HG02798 (cell line): ENCODE measurements at regions not wholly inside any gene's neighbourhood (a gene's known extent, or its start where the extent isn't known, plus 50 kb on each side); places are given as distances from the start of the nearest gene placed in this dataset.

Source experiments
- ATAC-seq: cut with Tn5 transposase; IDR thresholded peaks from one replicate; pipeline ENCODE4 v1.9.1; 2021; ENCODE audit warnings: mild to moderate bottlenecking; ENCODE audit not compliant: unreplicated experiment, poor library complexity

GRCh38 chr4:80145739-80146138, 51.6 kb upstream of the PRDM8 start:
- no peak for ATAC-seq

DNA sequence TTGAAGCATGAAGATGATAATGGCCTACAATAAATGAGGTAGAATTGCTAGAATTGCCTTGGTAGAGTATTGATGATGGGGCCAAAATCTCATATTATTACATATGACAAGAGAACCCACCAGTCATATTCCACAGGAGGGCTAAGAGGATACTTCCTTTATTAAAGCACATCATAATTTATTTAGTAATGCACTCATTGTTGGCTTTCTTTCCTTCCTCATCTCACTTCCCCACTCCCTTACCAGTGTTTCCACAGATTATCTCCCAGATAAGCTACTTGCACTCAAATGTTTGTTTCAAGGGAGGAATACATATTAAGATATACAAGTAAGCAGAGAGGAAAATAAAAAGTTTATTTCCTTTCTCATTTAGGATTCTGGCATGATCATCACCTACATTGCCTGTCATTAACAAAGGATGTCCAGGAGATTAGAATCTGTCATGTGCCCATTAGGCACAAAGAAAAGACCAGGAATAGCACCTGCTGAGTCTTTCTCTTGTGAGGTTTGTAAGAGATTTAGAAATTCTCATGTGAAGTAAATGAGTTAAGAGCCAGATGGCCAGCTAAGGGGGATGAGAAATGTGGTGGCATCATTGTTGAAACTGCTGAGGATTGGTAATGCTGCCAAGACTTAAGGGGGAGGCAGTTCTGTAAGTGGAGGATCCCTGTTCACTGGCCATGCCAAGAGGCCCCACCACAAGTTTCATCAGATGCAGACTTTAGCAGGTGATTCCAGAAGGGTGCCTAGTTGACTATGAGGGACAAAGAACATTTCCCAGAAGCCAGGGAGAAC, 52.4 kb upstream of the PRDM8 start:
- no peak for ATAC-seq

DNA sequence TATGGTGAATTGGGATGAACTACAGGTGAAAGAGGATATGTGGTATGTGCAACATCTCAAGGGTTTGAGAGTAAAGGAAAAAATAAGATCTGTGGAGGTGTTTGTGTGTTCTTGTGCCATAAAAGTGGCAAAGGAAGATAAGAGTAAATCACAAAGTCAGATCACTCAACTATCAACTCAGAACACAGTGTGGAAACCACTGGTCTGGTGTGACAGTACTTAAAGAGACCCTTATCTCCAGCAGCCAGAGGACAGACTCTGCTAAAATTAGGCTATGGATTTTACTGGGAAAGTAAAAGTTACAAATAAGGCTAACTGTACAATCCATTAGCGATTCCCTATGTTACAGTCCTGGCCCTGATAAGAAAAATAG, 54.0 kb upstream of the PRDM8 start:
- ATAC-seq = no peak

DNA sequence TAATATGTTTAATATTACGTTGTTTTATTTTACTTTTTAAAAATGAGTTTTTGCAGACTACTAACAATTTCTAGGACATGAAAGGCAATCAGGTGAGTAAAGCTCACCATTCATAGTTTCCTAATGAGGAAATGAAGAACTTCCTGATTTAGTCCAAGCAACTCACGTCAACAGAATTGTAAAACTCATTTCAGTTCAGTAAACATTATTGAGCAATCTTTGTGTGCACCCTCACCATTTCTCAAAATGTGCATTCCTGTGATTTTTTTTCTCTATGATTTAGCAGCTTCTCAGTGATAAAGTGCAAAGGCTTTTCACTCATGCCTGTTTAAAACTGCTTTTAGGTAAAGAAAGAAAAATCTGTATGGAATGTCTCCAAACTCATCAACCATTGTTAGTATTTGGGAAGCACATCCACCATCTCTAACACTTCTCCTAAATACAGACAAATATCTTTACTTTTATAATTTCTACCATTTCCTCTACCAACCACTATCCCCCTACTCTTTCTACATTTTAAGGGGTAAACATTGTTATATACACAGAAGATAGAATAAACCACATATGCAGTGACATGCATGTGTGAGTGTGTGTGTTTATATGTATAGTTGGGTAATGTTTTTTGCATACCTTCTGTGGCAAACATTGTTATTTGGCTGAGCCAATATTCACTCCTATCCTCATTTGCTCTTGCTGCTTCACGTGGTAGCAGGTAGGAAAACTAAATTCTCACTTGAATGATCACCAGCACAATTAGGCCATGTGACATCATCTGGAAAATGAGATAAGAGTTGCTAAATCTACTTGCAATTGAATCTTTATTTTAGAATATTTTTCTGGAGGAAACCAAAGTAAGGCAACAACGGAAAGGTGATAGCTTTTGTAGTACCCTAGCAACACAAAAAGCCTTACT, 54.7 kb upstream of the PRDM8 start:
- ATAC-seq = no peak

DNA sequence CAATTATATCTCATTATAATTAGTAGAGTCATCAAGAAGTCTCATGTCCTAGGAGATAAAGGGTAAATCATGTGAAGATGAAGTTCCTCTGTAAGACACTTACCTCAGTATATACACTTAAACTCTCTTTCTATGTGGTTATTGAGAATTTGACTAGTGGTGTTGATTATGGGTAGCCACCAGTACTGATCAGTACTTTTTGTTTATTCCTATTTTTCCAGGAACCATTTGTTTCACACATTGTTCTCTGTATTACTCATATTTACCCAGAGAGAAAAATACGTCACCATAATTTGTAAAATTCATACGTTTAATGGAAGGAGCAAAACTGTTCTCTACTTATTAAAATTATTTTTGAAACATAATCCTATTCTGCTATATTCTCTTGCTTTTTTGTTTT, 55.8 kb upstream of the PRDM8 start:
- no peak for ATAC-seq

- no peak for ATAC-seq
These were observed 57.1 kb upstream of the PRDM8 start for GRCh38 chr4:80140194-80140593.

DNA sequence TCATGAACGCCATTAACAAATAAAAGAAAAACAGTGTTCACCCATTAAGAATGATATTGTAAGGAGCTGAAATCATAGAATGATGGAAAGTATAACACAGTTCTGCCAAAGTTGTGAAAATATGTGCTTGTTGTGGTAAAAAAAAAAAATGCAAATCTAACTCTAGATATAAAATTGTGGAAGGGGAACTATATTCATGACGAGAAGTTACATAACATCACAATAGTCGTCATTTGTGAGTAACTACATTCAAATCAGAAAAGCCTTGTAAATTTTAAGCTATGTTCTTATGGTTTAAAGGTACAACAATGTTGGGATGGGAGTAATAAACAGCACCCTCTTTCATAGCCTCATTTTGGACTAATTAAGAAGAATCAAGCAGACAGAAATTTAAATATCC, 57.6 kb upstream of the PRDM8 start:
- ATAC-seq = no peak

DNA sequence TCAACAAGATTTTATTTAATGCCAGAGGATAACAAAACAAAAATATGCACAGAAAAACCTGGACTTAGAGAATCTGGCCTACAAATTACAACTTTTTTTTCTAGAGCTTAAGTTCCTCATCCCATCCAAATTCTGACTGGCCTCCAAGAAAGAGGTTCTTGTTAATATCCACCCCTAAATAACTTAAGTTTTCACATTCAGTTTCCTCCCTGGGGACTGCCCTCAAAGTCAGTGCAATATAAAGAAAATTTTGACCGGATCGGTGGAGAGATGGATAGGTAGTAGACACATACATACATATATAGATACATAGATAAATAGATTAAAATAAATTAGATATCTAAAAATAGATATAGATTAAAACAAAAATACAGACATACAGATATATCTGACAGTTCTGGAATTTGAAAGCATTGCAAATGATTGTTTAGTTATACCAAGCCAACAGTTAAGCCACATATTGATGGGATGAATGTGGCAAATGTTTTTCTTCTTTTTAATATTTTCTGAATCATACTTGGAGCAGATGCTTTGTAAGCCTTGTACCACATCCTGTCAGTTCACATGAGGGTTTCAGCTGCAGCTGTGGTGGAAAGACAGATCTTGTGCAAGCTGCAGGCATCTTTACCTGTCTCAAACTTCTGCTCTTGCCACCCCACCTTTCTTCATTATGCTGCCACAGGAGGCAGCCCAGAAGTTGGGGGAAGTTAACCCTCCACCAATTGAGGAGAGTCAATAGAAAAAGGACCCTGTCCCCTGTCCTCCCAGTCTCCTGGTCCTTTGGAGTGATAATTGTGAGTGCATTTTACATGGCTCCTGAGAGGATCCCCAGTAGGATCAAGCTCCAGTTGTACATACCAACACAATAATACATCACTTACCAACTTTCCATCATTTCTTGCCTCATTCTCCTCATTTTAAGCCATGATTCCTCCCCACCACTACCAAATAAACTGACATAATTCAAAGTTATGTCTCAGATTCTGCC, 58.5 kb upstream of the PRDM8 start:
- ATAC-seq = peak; percentile 83

- ATAC-seq = no peak
These were observed 59.7 kb upstream of the PRDM8 start for GRCh38 chr4:80137631-80138030.

GRCh38 chr4:80136270-80136669, 61.0 kb upstream of the PRDM8 start:
- no peak for ATAC-seq

DNA sequence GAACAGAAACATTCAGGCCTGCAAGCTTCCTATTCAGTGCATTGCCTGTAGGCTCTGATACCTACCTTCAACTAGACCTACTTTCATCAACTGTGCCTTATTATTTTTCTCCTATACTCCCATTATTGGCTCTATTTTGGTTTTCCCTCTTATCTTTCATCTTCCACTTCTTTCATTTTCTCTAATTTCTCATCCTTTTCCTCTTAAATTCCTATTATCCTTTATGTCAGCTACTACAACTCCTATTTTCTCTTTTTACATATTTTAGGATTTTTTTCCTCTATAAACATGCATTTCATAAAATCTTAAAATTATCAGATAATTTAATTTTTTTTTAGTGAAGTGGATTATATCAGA, 61.6 kb upstream of the PRDM8 start:
- ATAC-seq = no peak

- no peak for ATAC-seq
These were observed 62.1 kb upstream of the ANTXR2 start for GRCh38 chr4:80134936-80135701.

DNA sequence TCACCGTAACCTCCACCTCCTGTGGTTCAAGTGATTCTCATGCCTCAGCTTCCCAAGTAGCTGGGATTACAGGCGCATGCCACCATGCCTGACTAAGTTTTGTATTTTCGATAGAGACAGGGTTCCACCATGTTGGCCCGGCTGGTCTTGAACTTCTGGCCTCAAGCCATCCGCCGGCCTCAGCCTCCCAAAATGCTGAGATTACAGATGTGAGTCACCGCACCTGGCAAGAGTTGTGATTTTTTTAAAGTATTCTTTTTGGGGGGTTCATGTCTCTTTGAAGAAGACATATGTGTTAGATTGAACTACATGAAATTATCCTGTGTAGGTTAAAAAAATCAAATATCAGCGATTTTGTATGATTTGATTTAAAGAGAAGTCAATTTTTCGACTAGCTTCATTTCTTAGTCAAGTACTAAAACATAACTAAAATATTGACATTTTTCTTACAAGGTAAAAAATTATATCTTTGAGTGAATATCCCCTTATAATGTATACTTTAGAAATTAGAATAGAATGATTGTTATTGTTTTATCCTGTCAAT, 60.3 kb upstream of the ANTXR2 start:
- ATAC-seq = no peak

- ATAC-seq = no peak
These were observed 56.8 kb upstream of the ANTXR2 start for GRCh38 chr4:80129785-80130184.

GRCh38 chr4:80128941-80129340, 55.9 kb upstream of the ANTXR2 start:
- no peak for ATAC-seq

- ATAC-seq = no peak
These were observed 54.9 kb upstream of the ANTXR2 start for GRCh38 chr4:80127870-80128419.

GRCh38 chr4:80126435-80126834, 53.4 kb upstream of the ANTXR2 start:
- ATAC-seq = no peak

- ATAC-seq = peak; percentile 54
These were observed 52.5 kb upstream of the ANTXR2 start for GRCh38 chr4:80125252-80126177.
